ENCODE measurements at regions not wholly inside any gene's neighbourhood (a gene's known extent, or its start where the extent isn't known, plus 50 kb on each side); places are given as distances from the start of the nearest gene placed in this dataset.

GRCh38 chr2:12017499-12018157, 271.2 kb downstream of the LPIN1 start:
- TF ChIP-seq CTCF (IDR thresholded peaks at IDR 0.05) (no peak), POLR2A (IDR thresholded peaks at IDR 0.05) (no peak)
